GM19035 (cell line): ENCODE measurements at regions not wholly inside any gene's neighbourhood (a gene's known extent, or its start where the extent isn't known, plus 50 kb on each side); places are given as distances from the start of the nearest gene placed in this dataset.
"Not testable (repeated sequence)": the region's sequence is repeated elsewhere in the genome, so short reads cannot be mapped to it uniquely, and the experiment has no call there.

Source experiments
- ATAC-seq: cut with Tn5 transposase; IDR thresholded peaks from one replicate; pipeline ENCODE4 v1.9.1; 2021; ENCODE audit not compliant: unreplicated experiment

- no peak for ATAC-seq
Measured at GRCh38 chr10:118805146-118805545, 50.4 kb upstream of the CACUL1 start.

GRCh38 chr10:118807512-118808305 lies 52.9 kb upstream of the CACUL1 start:
- no peak for ATAC-seq

- no peak for ATAC-seq
Measured at GRCh38 chr10:118808601-118809356, 54.0 kb upstream of the CACUL1 start.

- ATAC-seq, result no peak
Measured at GRCh38 chr10:118809357-118810220, 54.8 kb upstream of the CACUL1 start.

GRCh38 chr10:118810796-118811505 lies 56.2 kb upstream of the CACUL1 start:
- ATAC-seq, result no peak

GRCh38 chr10:118811675-118812392 lies 57.1 kb upstream of the CACUL1 start:
- no peak for ATAC-seq

GRCh38 chr10:118812393-118812740 lies 57.6 kb upstream of the CACUL1 start:
- no peak for ATAC-seq

GRCh38 chr10:118813001-118813400 lies 58.2 kb upstream of the CACUL1 start:
- not testable (repeated sequence) for ATAC-seq

- no peak for ATAC-seq
Measured at GRCh38 chr10:118816471-118817168, 61.9 kb upstream of the CACUL1 start.

GRCh38 chr10:118817328-118818068 lies 62.7 kb upstream of the CACUL1 start:
- ATAC-seq, result no peak

GRCh38 chr10:118818621-118819221 lies 64.0 kb upstream of the CACUL1 start:
- ATAC-seq, result no peak

GRCh38 chr10:118820326-118821116 lies 65.8 kb upstream of the CACUL1 start:
- no peak for ATAC-seq

GRCh38 chr10:118823256-118823907 lies 68.6 kb upstream of the CACUL1 start:
- ATAC-seq, result no peak

- ATAC-seq, result no peak
Measured at GRCh38 chr10:118827053-118827452, 72.3 kb upstream of the CACUL1 start.

GRCh38 chr10:118827466-118828155 lies 72.8 kb upstream of the CACUL1 start:
- no peak for ATAC-seq

- no peak for ATAC-seq
Measured at GRCh38 chr10:118832241-118832651, 77.5 kb upstream of the CACUL1 start.

- ATAC-seq, result not testable (repeated sequence)
Measured at GRCh38 chr10:118834370-118834769, 79.6 kb upstream of the CACUL1 start.
